ENCODE measurements at regions not wholly inside any gene's neighbourhood (a gene's known extent, or its start where the extent isn't known, plus 50 kb on each side); places are given as distances from the start of the nearest gene placed in this dataset.

DNA sequence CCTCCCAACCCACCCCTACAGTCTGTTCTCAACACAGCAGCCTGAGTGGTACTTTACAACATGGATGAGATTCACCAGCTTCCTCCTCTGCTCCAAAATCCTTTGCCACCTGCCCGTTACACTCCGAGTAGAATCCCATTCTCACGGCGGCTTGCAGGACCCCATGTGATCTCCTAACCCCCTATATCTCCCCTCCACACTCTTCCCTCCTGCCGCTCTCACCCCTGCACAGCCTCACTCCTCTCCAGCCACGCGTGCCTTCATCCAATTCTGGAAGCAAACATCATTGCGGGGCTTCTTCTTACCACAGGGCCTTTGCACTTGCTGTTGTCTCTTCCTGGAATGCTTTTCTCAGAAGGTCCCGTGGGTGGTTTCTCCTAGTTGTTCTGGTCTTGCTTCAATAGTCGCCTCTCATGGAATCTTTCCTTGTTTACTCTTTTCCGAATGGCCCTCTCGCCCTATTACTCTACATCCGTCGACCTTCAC, 472.3 kb downstream of the CDH26 start:
- TF ChIP-seq CTCF (conservative IDR thresholded peaks at IDR 0.05; ENCODE audit: low read length) (no peak), EZH2phosphoT487 (IDR thresholded peaks at IDR 0.05; ENCODE audit: borderline replicate concordance, low read depth, low read length) (no peak)

Measured in OCI-LY7 (cell line).